ENCODE measurements at regions not wholly inside any gene's neighbourhood (a gene's known extent, or its start where the extent isn't known, plus 50 kb on each side); places are given as distances from the start of the nearest gene placed in this dataset.
"Not testable (repeated sequence)": the region's sequence is repeated elsewhere in the genome, so short reads cannot be mapped to it uniquely, and the experiment has no call there.

DNA sequence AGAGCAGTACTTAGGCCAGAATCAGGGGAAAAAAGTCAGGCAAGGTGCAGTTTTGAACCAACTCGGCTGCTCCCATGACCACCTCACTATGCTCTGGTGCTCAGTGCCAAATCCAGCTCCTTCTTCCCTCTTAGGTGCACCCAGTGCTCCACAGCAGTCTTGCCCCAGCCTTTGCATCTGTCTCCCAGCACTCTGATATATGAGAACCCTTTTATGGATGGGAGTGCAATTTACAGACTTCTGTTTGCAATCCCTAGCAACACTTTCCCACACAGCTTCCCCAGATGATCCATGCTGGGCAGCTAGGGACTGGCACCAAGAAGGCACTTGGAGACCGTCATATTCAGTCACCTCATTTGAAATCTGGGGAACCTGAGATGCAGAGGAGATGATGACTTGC is 267.9 kb upstream of the CCL2 start:
- no peak overlapping the region for H3K4me3 ChIP-seq (ENCODE audit: low read depth, low read length)

- H3K4me3 ChIP-seq (ENCODE audit: low read depth, low read length), result no peak overlapping the region
These were observed 265.5 kb upstream of the CCL2 start for GRCh38 chr17:33989361-33990148.

GRCh38 chr17:33990943-33991706 is 264.0 kb upstream of the CCL2 start:
- no peak overlapping the region for H3K4me3 ChIP-seq (ENCODE audit: low read depth, low read length)

- H3K4me3 ChIP-seq (ENCODE audit: low read depth, low read length), result no peak overlapping the region
These were observed 263.0 kb upstream of the CCL2 start for GRCh38 chr17:33992113-33992512.

DNA sequence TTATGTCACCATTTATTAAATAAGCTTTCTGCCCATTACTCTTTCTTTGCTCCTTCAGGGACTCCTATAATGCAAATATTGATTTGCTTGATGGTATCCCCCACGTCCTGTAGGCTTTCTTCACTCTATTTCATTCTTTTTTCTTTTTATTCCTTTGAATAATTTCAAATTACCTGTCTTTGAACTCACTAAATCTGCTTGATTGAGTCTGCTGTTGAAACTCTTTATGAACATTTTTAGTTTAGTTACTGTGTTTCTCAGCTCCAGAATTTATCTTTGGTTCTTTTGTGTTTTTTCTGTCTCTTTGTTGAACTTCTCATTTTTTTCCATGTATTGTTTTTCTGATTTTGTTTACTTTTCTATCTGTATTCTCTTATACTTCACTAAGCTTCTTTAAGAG is 254.4 kb upstream of the CCL2 start:
- H3K4me3 ChIP-seq (ENCODE audit: low read depth, low read length), result no peak overlapping the region

DNA sequence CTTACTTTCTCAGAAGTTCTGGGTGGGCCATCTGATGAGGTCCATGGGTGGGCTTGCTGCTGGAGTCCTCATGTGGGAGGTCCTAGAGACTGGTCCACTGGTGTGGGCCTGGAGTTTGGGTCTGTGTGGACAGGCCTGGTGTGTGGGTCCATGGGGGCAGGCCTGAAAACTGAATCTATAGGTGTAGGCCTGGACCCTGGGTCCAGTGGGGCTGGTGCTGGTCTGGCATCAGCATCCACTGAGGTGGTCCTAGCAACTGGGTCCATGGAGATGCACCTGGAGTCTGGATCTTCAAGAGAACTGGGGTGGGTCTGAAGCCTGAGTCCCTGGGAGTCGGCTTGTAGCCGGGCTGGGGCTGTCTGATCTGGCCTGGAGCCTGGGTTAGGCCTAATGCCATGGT is 253.8 kb upstream of the CCL2 start:
- H3K4me3 ChIP-seq (ENCODE audit: low read depth, low read length), result no peak overlapping the region

- no peak overlapping the region for H3K4me3 ChIP-seq (ENCODE audit: low read depth, low read length)
These were observed 249.0 kb upstream of the CCL2 start for GRCh38 chr17:34006126-34006525.

DNA sequence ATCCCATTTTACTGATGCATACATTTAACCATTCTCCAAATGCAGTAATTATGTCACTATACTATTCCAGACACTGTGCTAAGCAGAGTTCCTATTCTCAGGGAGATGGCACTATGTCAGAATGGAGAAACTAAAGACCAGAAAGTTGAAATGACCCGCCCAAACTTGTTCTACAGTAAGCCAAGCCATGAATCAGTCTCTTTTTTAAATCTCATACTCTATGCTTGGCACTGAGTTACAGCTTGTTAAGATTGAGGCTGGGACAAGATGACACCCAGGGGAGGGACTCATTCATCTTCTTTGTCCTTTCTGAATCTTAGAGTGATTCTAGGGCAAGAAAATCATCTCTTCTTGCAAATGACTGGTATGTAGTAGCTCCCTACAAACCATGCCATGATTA is 247.0 kb upstream of the CCL2 start:
- H3K4me3 ChIP-seq (ENCODE audit: low read depth, low read length), result no peak overlapping the region

DNA sequence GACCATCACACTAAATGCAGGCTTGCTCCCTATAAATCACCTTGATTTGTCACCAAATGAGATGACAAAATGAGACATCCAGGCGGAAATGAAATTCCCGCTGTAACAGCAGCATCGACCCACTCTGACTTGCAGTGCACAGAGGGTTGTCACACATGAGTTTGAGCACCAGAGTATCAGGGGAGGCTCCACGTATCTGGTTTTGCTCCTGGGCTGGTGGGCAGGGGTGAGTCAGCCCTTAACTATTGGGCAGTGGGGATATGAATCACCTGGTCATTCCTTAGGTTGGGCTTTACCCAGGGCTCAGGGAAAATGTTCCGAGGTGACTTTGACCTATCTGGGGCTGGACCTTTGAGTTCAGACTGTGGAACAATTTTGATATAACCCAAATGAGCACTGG is 245.2 kb upstream of the CCL2 start:
- no peak overlapping the region for H3K4me3 ChIP-seq (ENCODE audit: low read depth, low read length)

- H3K4me3 ChIP-seq (ENCODE audit: low read depth, low read length), result no peak overlapping the region
These were observed 244.6 kb upstream of the CCL2 start for GRCh38 chr17:34010534-34010933.

DNA sequence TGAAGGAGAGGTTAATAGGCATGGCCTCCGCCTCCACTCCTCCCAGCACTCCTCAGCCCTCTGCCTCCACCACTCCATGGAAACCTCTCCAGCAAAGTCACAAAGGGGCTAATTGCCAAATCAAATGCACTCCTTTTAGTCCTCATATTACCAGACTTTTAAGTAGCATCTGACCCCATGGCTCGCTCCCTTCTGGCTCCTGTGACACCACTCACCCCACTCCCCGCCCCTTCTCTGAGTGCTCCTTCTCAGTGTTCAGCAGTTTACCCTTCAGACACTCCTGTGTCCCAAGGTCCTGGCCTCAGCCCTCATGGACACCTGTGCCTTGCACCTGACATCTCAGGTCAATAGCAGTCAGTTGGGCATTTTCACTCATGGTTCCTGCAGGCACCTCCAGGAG is 243.5 kb upstream of the CCL2 start:
- H3K4me3 ChIP-seq (ENCODE audit: low read depth, low read length), result no peak overlapping the region

DNA sequence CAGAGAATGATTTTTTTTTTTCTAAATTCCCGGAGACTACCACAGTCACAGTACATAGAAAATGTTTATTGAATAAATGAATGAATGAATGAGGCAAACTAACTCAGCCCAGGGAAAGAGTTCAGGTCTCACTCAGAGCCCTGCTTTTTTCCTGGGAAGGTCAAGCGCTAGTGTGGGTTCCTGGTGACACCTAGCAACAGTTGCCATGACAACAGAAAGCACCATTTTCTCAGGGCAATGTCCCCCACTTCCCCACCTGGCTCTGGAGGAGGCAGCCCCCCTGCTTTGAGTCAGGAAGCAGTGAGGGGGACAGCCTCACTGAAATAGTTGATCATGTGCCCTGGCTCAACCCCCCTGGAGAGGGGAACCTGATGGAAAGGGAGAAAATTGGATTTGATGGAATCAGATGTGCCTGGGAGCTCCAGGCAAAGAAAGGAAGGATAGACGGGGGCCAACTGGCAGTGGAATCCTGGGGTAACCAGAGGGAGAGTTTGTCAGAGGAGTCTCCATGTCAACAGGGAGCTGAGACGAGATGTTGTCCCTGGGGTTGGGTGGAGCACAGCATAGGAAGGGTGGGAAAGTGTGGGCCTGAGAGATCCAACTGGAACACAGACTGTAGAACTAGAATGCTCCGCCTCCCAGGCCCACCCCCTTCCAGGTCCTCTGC is 242.2 kb upstream of the CCL2 start:
- no peak overlapping the region for H3K4me3 ChIP-seq (ENCODE audit: low read depth, low read length)

DNA sequence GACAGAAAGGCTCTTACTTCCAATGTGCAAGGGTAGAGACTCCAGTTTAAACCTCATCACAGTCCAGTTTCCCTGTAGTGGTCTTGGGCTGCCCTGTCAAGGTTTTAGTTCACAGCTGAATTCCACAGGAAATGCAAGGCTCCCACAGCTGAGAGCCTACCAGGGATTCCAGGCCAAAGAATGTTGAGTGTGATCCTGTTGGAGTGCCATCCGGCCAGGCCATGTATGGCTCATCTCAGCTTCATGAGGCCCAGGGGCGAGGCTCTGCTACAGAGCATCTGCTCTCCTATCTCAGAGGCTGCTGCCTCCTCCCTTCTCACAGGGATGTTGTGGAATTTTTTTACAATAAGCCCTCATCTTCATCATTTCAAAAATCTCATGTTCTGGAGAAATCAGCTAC is 239.8 kb upstream of the CCL2 start:
- H3K4me3 ChIP-seq (ENCODE audit: low read depth, low read length), result no peak overlapping the region

GRCh38 chr17:34024386-34024785 is 230.7 kb upstream of the CCL2 start:
- no peak overlapping the region for H3K4me3 ChIP-seq (ENCODE audit: low read depth, low read length)

DNA sequence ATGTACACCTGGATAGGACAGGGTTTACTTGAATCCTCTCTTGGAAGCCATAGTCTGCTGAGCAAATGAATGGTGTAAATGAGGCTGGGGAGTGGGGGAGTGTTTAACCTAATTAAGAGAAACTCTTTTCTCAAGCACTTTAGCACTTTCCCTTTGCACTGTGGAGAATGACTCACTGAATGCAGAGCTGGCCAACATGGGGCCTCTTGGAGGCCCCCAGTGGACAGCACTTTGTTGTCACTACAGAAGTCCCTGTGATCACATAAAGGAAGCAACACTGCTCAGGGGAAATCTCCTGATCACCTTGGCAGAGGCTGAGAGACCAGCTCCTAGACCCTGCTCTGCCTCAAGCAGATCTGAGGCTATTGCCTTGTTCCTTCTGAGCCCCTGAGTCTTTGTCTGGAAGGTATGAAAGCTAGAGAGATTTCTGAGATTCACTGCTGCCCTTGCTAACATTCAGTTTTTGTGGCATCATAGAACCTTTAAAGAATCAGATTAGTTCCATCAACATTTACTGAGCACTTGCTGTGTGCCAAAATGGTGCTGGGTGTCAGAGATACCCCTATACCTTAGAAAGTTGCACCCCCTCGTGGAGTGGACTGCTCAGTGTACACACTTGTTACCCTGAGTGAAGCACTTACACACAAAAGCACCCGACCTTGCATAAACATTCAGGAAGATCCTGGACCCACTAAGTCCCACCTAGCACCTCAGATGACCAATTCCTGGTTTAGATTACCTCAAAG is 230.1 kb upstream of the CCL2 start:
- no peak overlapping the region for H3K4me3 ChIP-seq (ENCODE audit: low read depth, low read length)

- H3K4me3 ChIP-seq (ENCODE audit: low read depth, low read length), result not testable (repeated sequence)
These were observed 224.5 kb upstream of the CCL2 start for GRCh38 chr17:34030601-34031000.

DNA sequence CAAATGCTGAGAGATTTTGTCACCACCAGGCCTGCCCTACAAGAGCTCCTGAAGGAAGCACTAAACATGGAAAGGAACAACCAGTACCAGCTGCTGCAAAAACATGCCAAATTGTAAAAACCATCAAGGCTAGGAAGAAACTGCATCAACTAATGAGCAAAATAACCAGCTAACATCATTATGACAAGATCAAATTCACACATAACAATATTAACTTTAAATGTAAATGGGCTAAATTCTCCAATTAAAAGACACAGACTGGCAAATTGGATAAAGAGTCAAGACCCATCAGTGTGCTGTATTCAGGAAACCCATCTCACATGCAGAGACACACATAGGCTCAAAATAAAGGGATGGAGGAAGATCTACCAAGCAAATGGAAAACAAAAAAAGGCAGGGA is 222.8 kb upstream of the CCL2 start:
- not testable (repeated sequence) for H3K4me3 ChIP-seq (ENCODE audit: low read depth, low read length)

DNA sequence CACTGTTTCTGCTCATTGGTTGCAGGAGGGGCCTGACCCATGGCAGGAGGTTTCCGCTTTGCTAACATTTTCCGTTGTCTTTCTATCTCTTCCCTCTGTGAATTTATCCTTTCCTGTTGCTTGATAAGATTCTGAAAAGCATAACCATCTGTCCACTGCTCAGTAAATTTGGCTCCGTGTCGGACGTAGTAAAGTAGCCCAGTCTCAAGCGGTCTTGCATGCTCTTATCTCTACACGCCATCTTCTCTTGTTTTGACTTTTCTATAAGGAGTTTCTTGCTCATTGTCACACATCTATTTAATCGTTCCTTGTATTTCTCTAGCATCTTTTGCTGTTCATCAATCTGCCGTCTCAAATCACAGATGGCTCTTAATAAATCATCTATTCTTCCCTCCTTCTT is 216.3 kb upstream of the CCL2 start:
- not testable (repeated sequence) for H3K4me3 ChIP-seq (ENCODE audit: low read depth, low read length)

DNA sequence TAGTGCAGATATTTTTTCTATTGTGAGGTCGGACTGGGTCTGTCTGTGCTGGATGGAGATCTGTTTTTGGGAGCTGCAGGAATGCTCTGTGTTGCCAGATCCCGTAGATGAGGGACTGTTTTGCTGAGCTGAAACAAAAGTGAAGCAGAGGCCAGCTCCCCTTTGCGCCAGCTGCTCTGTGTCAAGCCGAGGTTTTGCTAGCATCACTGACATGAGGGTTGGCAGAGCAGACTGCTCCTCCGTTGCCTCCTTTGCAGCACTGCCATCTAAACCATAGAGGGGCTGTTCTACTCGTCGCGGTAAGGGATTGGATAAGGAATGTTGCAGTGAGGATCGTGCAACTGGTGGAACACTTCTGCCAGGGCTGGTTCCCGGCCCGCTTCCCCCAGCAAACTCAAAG is 215.9 kb upstream of the CCL2 start:
- not testable (repeated sequence) for H3K4me3 ChIP-seq (ENCODE audit: low read depth, low read length)

GRCh38 chr17:34039759-34040555 is 215.1 kb upstream of the CCL2 start:
- H3K4me3 ChIP-seq (ENCODE audit: low read depth, low read length), result not testable (repeated sequence)

Data from iPS-11a (cell line).